HL-60 (cell line): ENCODE measurements at regions not wholly inside any gene's neighbourhood (a gene's known extent, or its start where the extent isn't known, plus 50 kb on each side); places are given as distances from the start of the nearest gene placed in this dataset.

Experiments used
- CTCF ChIP-seq: IDR thresholded peaks from one replicate; pipeline ENCODE4 v1.5.1; 2011; ENCODE audit warnings: low read length, control low read depth, inconsistent platforms; ENCODE audit not compliant: insufficient read depth
- POLR2AphosphoS5 ChIP-seq: IDR thresholded peaks from 2 replicates; pipeline ENCODE4 v1.6.1; 2012; ENCODE audit warnings: low read depth

GRCh38 chr3:162971715-162972114, 1475.1 kb downstream of the OTOL1 start:
- TF ChIP-seq POLR2AphosphoS5 (no peak), CTCF (no peak)
